GM12801 (cell line): ENCODE measurements at regions not wholly inside any gene's neighbourhood (a gene's known extent, or its start where the extent isn't known, plus 50 kb on each side); places are given as distances from the start of the nearest gene placed in this dataset.

Experiments used
- CTCF ChIP-seq: IDR thresholded peaks from one replicate; pipeline ENCODE4 v1.5.1; 2011; ENCODE audit warnings: control low read depth; ENCODE audit not compliant: insufficient read length; ENCODE audit errors: extremely low read depth

- TF ChIP-seq CTCF: no peak
Measured at GRCh38 chr21:28810826-28811524, 181.7 kb downstream of the LTN1 start.

- TF ChIP-seq CTCF: no peak
Measured at GRCh38 chr21:28805885-28806284, 186.8 kb downstream of the LTN1 start.

DNA sequence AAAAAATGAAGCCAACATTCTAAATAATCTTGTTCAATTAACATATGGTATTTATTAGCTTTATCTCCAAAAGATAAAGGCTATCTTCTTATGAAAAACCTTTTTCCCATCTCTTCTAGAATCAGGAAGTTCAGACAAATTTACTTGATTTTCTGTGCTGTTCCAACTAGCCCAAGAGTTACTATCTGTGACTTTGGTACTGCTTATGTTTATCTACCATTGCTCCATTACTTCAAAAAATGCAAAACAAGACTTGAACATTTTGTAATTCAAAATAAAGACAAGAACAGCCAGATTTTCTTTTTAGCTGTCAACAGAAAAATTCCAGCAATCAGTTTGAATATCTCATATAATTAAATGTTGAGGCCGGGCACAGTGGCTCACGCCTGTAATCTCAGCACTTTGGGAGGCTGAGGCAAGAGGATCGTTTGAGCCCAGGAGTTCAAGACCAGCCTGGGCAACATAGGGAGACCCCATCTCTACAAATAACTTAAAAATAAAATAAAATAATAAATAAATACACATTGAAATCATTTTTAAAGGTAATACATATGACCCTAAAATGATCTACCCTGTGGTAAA, 188.5 kb downstream of the LTN1 start:
- TF ChIP-seq CTCF: no peak

- TF ChIP-seq CTCF: no peak
Measured at GRCh38 chr21:28801906-28802305, 190.8 kb downstream of the LTN1 start.

DNA sequence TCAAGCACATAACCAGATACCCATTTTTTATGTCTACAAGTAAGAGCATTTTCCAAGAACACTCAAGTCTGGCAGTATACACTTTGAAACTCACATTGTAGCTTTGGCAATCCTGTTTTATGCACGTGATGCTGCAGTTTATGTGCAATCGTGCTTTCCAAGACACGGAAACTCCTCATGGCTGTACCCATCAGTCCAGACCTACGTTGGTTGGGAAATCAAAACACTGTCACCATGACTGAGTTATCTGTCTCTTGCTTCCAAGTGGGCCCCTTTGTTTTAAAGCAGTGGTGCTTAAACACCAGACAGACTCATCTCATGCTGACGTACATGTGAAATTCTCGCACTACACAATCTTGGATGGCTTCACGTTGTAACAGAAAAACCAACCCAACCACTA, 192.8 kb downstream of the LTN1 start:
- TF ChIP-seq CTCF: no peak

- TF ChIP-seq CTCF: no peak
Measured at GRCh38 chr21:28798798-28799197, 193.9 kb downstream of the LTN1 start.

DNA sequence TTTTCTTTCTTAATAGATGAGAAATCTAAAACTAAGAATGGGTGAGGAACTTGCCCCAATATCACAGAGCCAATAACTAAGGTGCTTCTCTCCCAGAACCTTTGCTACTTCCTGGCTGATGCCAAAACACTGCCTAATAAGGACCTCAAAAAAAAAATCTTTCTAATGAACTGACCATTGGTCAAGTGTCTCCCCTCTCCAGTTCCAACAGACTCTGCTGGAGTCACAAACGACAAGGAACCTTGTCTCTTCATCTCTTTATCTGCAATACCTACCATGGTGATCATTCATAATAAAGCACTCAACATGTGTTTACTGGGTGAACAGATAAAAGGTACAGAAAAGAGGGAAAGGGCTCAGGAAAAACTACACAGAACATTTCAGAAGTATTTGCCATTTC, 197.4 kb downstream of the LTN1 start:
- TF ChIP-seq CTCF: no peak
